ENCODE measurements at regions not wholly inside any gene's neighbourhood (a gene's known extent, or its start where the extent isn't known, plus 50 kb on each side); places are given as distances from the start of the nearest gene placed in this dataset.

GRCh38 chr1:117678246-117678977 lies 72.6 kb downstream of the TENT5C start:
- H3K27ac ChIP-seq (ENCODE audit: low read depth, low read length) = no peak overlapping the region
- H3K4me1 ChIP-seq (ENCODE audit: control insufficient read depth, low read length) = no peaks in the 10 kb centered on the region
- no peaks in the 10 kb centered on the region for H3F3A ChIP-seq (ENCODE audit: control insufficient read depth, insufficient read depth)
- no peaks in the 10 kb centered on the region for H3K9me3 ChIP-seq (ENCODE audit: control insufficient read depth, insufficient read depth, low read length)
- no peak for TF ChIP-seq CTCF (IDR thresholded peaks at IDR 0.05; ENCODE audit: low read depth, low read length, poor library complexity, severe bottlenecking)
- no peak for TF ChIP-seq EZH2phosphoT487 (IDR thresholded peaks at IDR 0.05; ENCODE audit: borderline replicate concordance, low read length)
- no peak overlapping the region for H3K4me3 ChIP-seq (ENCODE audit: low read length)
- no peaks in the 10 kb centered on the region for H3K36me3 ChIP-seq (ENCODE audit: control insufficient read depth, low read length)
- H3K9me2 ChIP-seq (replicated peaks; ENCODE audit: control insufficient read depth, low read length) = no peaks in the 10 kb centered on the region
- no peak overlapping the region for H3K4me2 ChIP-seq (ENCODE audit: low read length)
- no peaks in the 10 kb centered on the region for H4K20me1 ChIP-seq (ENCODE audit: control insufficient read depth, insufficient read depth, low read depth, low read length)
- no peaks in the 10 kb centered on the region for H3K79me2 ChIP-seq (ENCODE audit: control insufficient read depth, low read length)
- peaks cover 7% of the 10 kb centered on the region for H3K27me3 ChIP-seq (ENCODE audit: control insufficient read depth, low read length)

GRCh38 chr1:117679299-117679698 lies 73.5 kb downstream of the TENT5C start:
- Histone ChIP-seq H3K36me3 (ENCODE audit: control insufficient read depth, low read length) (no peaks in the 10 kb centered on the region), H3K27ac (ENCODE audit: low read depth, low read length) (no peak overlapping the region), H3K9me3 (ENCODE audit: control insufficient read depth, insufficient read depth, low read length) (no peaks in the 10 kb centered on the region), H3K4me1 (ENCODE audit: control insufficient read depth, low read length) (no peaks in the 10 kb centered on the region), H3K9me2 (replicated peaks; ENCODE audit: control insufficient read depth, low read length) (no peaks in the 10 kb centered on the region), H3F3A (ENCODE audit: control insufficient read depth, insufficient read depth) (no peaks in the 10 kb centered on the region), H3K27me3 (ENCODE audit: control insufficient read depth, low read length) (peaks cover 2% of the 10 kb centered on the region), H3K79me2 (ENCODE audit: control insufficient read depth, low read length) (no peaks in the 10 kb centered on the region), H3K4me2 (ENCODE audit: low read length) (no peak overlapping the region), H4K20me1 (ENCODE audit: control insufficient read depth, insufficient read depth, low read depth, low read length) (no peaks in the 10 kb centered on the region), H3K4me3 (ENCODE audit: low read length) (no peak overlapping the region)
- no peak for TF ChIP-seq CTCF (IDR thresholded peaks at IDR 0.05; ENCODE audit: low read depth, low read length, poor library complexity, severe bottlenecking)
- no peak for TF ChIP-seq EZH2phosphoT487 (IDR thresholded peaks at IDR 0.05; ENCODE audit: borderline replicate concordance, low read length)

- Histone ChIP-seq H3K9me3 (ENCODE audit: control insufficient read depth, insufficient read depth, low read length) (no peaks in the 10 kb centered on the region), H4K20me1 (ENCODE audit: control insufficient read depth, insufficient read depth, low read depth, low read length) (no peaks in the 10 kb centered on the region), H3K27me3 (ENCODE audit: control insufficient read depth, low read length) (no peaks in the 10 kb centered on the region; the same call in 1 of the 2 replicates), H3K4me2 (ENCODE audit: low read length) (no peak overlapping the region), H3F3A (ENCODE audit: control insufficient read depth, insufficient read depth) (no peaks in the 10 kb centered on the region), H3K4me3 (ENCODE audit: low read length) (no peak overlapping the region), H3K36me3 (ENCODE audit: control insufficient read depth, low read length) (no peaks in the 10 kb centered on the region), H3K4me1 (ENCODE audit: control insufficient read depth, low read length) (no peaks in the 10 kb centered on the region), H3K79me2 (ENCODE audit: control insufficient read depth, low read length) (no peaks in the 10 kb centered on the region), H3K9me2 (replicated peaks; ENCODE audit: control insufficient read depth, low read length) (no peaks in the 10 kb centered on the region), H3K27ac (ENCODE audit: low read depth, low read length) (no peak overlapping the region)
- TF ChIP-seq CTCF (IDR thresholded peaks at IDR 0.05; ENCODE audit: low read depth, low read length, poor library complexity, severe bottlenecking) = no peak
- no peak for TF ChIP-seq EZH2phosphoT487 (IDR thresholded peaks at IDR 0.05; ENCODE audit: borderline replicate concordance, low read length)
Measured at GRCh38 chr1:117679868-117680267, 74.0 kb downstream of the TENT5C start.
